DND-41 (cell line): ENCODE measurements at regions not wholly inside any gene's neighbourhood (a gene's known extent, or its start where the extent isn't known, plus 50 kb on each side); places are given as distances from the start of the nearest gene placed in this dataset.

Source experiments
- CTCF ChIP-seq: IDR thresholded peaks from 2 replicates; pipeline ENCODE4 v1.5.1; 2012; ENCODE audit warnings: borderline replicate concordance, low read length, moderate library complexity, mild to moderate bottlenecking; ENCODE audit not compliant: poor library complexity, severe bottlenecking; ENCODE audit errors: extremely low read depth
- EZH2 ChIP-seq: IDR thresholded peaks from 3 replicates; pipeline ENCODE4 v1.6.1; 2012; ENCODE audit warnings: borderline replicate concordance, low read depth, mild to moderate bottlenecking, moderate library complexity, low read length, inconsistent platforms; ENCODE audit not compliant: severe bottlenecking

GRCh38 chr12:131530041-131530332, 180.9 kb upstream of the SFSWAP start:
- TF ChIP-seq CTCF (no peak), EZH2 (no peak)
